Brain microvascular endothelial cell (primary cell): ENCODE measurements at regions not wholly inside any gene's neighbourhood (a gene's known extent, or its start where the extent isn't known, plus 50 kb on each side); places are given as distances from the start of the nearest gene placed in this dataset.

Experiments
- DNase-seq: peaks from one replicate; pipeline ENCODE4 v3.0.0-alpha.2; 2020
- H3K27ac ChIP-seq: fragments of 250-450 bp; sonication (Bioruptor Pico); 2 replicates; pipeline ENCODE4 v1.5.1; 2020; ENCODE audit warnings: mild to moderate bottlenecking, moderate library complexity
- H3K27me3 ChIP-seq: fragments of 250-450 bp; sonication (Bioruptor Pico); replicated peaks from 2 replicates; pipeline ENCODE4 v1.5.1; 2020; ENCODE audit warnings: mild to moderate bottlenecking
- H3K36me3 ChIP-seq: fragments of 250-450 bp; sonication (Bioruptor Pico); replicated peaks from 2 replicates; pipeline ENCODE4 v1.5.1; 2020; ENCODE audit warnings: mild to moderate bottlenecking
- H3K4me3 ChIP-seq: 2 replicates; pipeline ENCODE4 v1.5.1; 2011; ENCODE audit warnings: low read depth, mild to moderate bottlenecking, control low read depth, low read length, moderate library complexity
- in situ Hi-C: cut with HindIII; loops from 2 replicates; pipeline ENCODE4 v1.10.0; 2017; ENCODE audit warnings: low sequenced_read_pairs, low pct_ligation_motif_present
- TF ChIP-seq, protein P1 (sequence below): IDR thresholded peaks from 2 replicates; pipeline ENCODE4 v1.5.1; 2011; ENCODE audit warnings: low read depth, mild to moderate bottlenecking, moderate library complexity, low read length, control low read depth, inconsistent platforms; ENCODE audit errors: missing control alignments

DNA sequence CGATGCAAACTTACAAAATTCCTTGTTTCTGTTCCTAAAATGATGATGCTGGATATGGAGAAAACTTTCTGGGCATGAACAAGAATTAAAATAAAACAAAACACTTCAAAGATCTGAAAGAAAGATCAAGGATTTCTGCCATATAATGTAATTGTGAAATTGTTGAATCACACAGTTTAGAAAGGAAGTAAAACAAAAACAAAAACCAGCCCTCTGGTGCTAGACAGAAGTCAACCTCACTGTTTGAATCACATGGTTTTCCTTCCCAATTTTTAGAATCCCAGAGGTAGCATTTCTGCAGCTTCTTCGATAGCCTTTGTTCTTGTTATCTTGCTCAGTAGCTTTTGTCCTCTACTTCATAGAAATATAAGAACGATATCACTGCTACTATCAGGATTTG, 118.2 kb upstream of the ARGLU1 start:
- DNase-seq: no peak
- Histone ChIP-seq H3K27ac (no peak overlapping the region), H3K27me3 (no peaks in the 10 kb centered on the region), H3K36me3 (no peaks in the 10 kb centered on the region), H3K4me3 (no peak overlapping the region)
- TF ChIP-seq, protein P1, sequence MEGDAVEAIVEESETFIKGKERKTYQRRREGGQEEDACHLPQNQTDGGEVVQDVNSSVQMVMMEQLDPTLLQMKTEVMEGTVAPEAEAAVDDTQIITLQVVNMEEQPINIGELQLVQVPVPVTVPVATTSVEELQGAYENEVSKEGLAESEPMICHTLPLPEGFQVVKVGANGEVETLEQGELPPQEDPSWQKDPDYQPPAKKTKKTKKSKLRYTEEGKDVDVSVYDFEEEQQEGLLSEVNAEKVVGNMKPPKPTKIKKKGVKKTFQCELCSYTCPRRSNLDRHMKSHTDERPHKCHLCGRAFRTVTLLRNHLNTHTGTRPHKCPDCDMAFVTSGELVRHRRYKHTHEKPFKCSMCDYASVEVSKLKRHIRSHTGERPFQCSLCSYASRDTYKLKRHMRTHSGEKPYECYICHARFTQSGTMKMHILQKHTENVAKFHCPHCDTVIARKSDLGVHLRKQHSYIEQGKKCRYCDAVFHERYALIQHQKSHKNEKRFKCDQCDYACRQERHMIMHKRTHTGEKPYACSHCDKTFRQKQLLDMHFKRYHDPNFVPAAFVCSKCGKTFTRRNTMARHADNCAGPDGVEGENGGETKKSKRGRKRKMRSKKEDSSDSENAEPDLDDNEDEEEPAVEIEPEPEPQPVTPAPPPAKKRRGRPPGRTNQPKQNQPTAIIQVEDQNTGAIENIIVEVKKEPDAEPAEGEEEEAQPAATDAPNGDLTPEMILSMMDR: no peak
- in situ Hi-C loops: no loop called here

GRCh38 chr13:106685143-106685542, 117.2 kb upstream of the ARGLU1 start:
- H3K27ac ChIP-seq: no peak overlapping the region
- in situ Hi-C loops: no loop called here
- TF ChIP-seq, protein P1: no peak
- no peaks in the 10 kb centered on the region for H3K36me3 ChIP-seq
- no peak overlapping the region for H3K4me3 ChIP-seq
- no peaks in the 10 kb centered on the region for H3K27me3 ChIP-seq
- DNase-seq: no peak

- no peak for DNase-seq
- TF ChIP-seq, protein P1: no peak
- H3K36me3 ChIP-seq: no peaks in the 10 kb centered on the region
- in situ Hi-C loops: no loop called here
- no peak overlapping the region for H3K4me3 ChIP-seq
- no peaks in the 10 kb centered on the region for H3K27me3 ChIP-seq
- H3K27ac ChIP-seq: no peak overlapping the region
Measured at GRCh38 chr13:106683918-106684317, 116.0 kb upstream of the ARGLU1 start.

GRCh38 chr13:106683179-106683578, 115.2 kb upstream of the ARGLU1 start:
- DNase-seq: no peak
- TF ChIP-seq, protein P1: no peak
- in situ Hi-C loops: no loop called here
- Histone ChIP-seq H3K36me3 (no peaks in the 10 kb centered on the region), H3K4me3 (no peak overlapping the region), H3K27ac (no peak overlapping the region), H3K27me3 (no peaks in the 10 kb centered on the region)

DNA sequence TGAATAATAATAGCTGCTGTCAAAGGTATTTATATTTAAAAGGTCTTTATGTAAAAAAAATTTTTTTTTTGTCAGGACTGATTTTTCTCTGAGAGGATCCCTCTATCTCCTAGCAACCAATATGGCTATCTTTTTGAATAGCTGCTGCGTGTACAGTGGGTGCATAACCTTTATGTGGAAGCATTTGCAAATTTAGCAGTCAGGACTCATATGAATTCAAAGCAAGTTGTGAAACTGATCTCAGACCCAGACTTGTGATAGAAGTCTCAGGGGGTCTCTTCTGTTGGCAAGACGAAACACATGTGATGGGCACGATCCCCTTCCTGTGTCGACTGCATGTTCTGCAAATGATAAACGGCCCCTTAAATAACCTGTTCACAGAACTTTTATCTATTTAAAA, 114.1 kb upstream of the ARGLU1 start:
- TF ChIP-seq, protein P1: no peak
- H3K27me3 ChIP-seq: no peaks in the 10 kb centered on the region
- no peak for DNase-seq
- H3K27ac ChIP-seq: no peak overlapping the region
- H3K4me3 ChIP-seq: no peak overlapping the region
- H3K36me3 ChIP-seq: no peaks in the 10 kb centered on the region
- in situ Hi-C loops: no loop called here

GRCh38 chr13:106681536-106681935, 113.6 kb upstream of the ARGLU1 start:
- TF ChIP-seq, protein P1: no peak
- no peak overlapping the region for H3K27ac ChIP-seq
- no peak for DNase-seq
- H3K27me3 ChIP-seq: no peaks in the 10 kb centered on the region
- no peaks in the 10 kb centered on the region for H3K36me3 ChIP-seq
- in situ Hi-C loops: no loop called here
- no peak overlapping the region for H3K4me3 ChIP-seq
